ENCODE measurements at regions not wholly inside any gene's neighbourhood (a gene's known extent, or its start where the extent isn't known, plus 50 kb on each side); places are given as distances from the start of the nearest gene placed in this dataset.

DNA sequence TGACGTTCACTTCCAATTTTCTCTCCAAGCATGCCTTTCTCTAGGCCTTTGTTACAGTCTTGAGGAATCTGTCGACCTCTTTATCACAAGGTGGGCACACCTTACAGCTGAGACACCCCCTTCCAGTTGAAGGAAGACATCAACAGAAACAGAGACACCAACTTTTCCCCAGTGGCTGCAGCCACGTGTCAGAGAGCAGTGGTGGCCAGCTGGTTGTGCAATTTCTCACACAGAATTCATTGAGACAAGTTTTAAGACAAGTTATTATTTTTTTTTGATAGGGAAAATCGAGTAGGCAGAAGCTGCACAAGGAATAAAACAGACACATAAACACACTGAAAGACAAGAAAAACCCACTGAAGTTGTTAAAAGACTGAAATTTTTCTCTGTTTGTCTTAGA, 436.7 kb upstream of the MDFIC2 start:
- Mint-ChIP-seq H3K4me3 (no peak overlapping the region), H3K9me3 (no peaks in the 10 kb centered on the region), H3K27me3 (ENCODE audit: low read depth, poor library complexity) (peaks cover 6% of the 10 kb centered on the region), H3K27ac (peak overlapping the region; percentile 38), H3K36me3 (ENCODE audit: low read depth) (no peaks in the 10 kb centered on the region), H3K4me1 (peaks cover 4% of the 10 kb centered on the region)
- DNase-seq = no peak
- TF ChIP-seq, protein P1, sequence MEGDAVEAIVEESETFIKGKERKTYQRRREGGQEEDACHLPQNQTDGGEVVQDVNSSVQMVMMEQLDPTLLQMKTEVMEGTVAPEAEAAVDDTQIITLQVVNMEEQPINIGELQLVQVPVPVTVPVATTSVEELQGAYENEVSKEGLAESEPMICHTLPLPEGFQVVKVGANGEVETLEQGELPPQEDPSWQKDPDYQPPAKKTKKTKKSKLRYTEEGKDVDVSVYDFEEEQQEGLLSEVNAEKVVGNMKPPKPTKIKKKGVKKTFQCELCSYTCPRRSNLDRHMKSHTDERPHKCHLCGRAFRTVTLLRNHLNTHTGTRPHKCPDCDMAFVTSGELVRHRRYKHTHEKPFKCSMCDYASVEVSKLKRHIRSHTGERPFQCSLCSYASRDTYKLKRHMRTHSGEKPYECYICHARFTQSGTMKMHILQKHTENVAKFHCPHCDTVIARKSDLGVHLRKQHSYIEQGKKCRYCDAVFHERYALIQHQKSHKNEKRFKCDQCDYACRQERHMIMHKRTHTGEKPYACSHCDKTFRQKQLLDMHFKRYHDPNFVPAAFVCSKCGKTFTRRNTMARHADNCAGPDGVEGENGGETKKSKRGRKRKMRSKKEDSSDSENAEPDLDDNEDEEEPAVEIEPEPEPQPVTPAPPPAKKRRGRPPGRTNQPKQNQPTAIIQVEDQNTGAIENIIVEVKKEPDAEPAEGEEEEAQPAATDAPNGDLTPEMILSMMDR (IDR thresholded peaks at IDR 0.05) = no peak

DNA sequence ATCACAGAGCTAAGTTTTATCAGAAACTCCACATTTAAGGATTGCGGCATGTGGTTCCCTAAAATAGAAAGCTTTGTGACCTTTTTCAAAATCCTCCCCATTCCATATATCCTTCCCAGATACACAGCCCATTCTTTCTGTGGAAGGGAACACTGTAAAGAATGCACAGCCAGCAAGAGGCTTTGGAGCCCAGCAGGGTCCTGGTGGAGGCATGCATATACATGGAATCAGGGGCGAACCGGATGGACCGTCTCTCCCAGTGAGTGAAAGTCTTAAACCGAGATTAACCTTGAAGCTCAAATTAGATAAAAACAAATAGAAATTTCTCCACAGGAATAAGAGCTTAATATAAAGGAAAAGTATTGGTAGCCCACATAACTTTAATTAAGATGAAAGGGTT, 436.2 kb upstream of the MDFIC2 start:
- Mint-ChIP-seq H3K4me3 (no peak overlapping the region), H3K36me3 (ENCODE audit: low read depth) (no peaks in the 10 kb centered on the region), H3K27ac (no peak overlapping the region), H3K27me3 (ENCODE audit: low read depth, poor library complexity) (peaks cover 6% of the 10 kb centered on the region), H3K9me3 (no peaks in the 10 kb centered on the region), H3K4me1 (peaks cover 2% of the 10 kb centered on the region)
- TF ChIP-seq, protein P1 (IDR thresholded peaks at IDR 0.05) = no peak
- no peak for DNase-seq

DNA sequence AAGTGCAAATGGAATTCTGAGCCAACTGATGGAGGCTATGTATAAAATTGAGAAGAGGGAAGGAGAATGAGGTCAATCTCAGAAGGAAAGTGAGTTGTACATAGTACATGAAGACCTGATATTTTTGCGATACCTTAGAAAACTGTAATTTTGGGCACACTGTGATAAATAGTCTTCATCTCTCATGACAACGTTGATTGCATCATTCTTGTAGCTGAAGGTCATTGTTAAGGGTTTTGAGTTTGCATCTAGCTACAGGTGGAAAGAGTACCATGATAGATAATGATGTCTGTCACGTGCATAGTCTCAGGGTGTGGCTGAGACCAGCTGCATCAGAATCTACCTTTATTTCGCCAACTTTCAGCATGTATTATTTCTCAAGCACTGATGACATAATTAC, 435.4 kb upstream of the MDFIC2 start:
- TF ChIP-seq, protein P1 (IDR thresholded peaks at IDR 0.05) = no peak
- no peaks in the 10 kb centered on the region for H3K4me1 Mint-ChIP-seq
- H3K4me3 Mint-ChIP-seq = no peak overlapping the region
- DNase-seq = no peak
- H3K27me3 Mint-ChIP-seq (ENCODE audit: low read depth, poor library complexity) = peaks cover 6% of the 10 kb centered on the region
- no peaks in the 10 kb centered on the region for H3K36me3 Mint-ChIP-seq (ENCODE audit: low read depth)
- H3K9me3 Mint-ChIP-seq = no peaks in the 10 kb centered on the region
- H3K27ac Mint-ChIP-seq = no peak overlapping the region

DNA sequence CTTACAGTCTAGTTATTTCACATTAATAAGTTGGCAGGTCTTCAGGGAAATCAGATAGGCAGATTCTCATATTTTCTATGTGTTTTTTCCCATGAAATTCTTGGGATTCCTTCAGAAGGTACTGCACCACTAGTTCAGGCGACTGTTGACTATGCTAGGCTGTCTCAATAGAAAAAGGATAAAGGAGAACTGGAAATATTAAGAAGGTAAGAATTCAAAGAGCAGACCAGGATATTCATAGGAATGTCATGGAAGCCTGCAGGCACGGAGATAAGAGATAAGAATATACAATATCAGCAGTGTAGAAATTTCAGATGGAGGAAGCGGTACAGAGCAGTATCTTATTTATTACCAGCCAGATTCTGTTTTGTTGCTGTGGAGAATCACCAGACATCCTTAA, 432.1 kb upstream of the MDFIC2 start:
- Mint-ChIP-seq H3K27me3 (ENCODE audit: low read depth, poor library complexity) (peaks cover 6% of the 10 kb centered on the region), H3K4me1 (peaks cover 6% of the 10 kb centered on the region), H3K4me3 (no peak overlapping the region), H3K27ac (no peak overlapping the region), H3K9me3 (no peaks in the 10 kb centered on the region), H3K36me3 (ENCODE audit: low read depth) (no peaks in the 10 kb centered on the region)
- no peak for DNase-seq
- TF ChIP-seq, protein P1 (IDR thresholded peaks at IDR 0.05) = no peak

DNA sequence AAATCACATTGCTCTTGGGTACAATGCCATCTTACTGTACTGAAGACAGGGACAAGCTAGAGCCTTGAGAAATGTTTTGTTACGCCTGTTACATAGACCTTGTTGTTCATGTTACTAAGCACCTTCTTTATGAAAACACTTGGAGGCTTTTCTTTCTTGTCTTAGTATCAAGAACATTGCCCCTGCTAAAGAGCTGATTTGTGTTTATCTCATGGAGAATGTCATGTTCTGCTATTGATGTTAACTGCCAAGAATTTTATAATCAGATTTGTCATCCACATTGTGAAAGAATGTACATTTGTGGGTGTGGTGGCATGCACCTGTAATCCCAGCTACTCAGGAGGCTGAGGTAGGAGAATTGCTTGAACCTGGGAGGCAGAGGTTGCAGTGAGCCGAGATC, 431.3 kb upstream of the MDFIC2 start:
- no peak overlapping the region for H3K4me3 Mint-ChIP-seq
- H3K4me1 Mint-ChIP-seq = peaks cover 6% of the 10 kb centered on the region
- TF ChIP-seq, protein P1 (IDR thresholded peaks at IDR 0.05) = no peak
- no peaks in the 10 kb centered on the region for H3K9me3 Mint-ChIP-seq
- DNase-seq = no peak
- H3K36me3 Mint-ChIP-seq (ENCODE audit: low read depth) = no peaks in the 10 kb centered on the region
- no peak overlapping the region for H3K27ac Mint-ChIP-seq
- H3K27me3 Mint-ChIP-seq (ENCODE audit: low read depth, poor library complexity) = peaks cover 2% of the 10 kb centered on the region

DNA sequence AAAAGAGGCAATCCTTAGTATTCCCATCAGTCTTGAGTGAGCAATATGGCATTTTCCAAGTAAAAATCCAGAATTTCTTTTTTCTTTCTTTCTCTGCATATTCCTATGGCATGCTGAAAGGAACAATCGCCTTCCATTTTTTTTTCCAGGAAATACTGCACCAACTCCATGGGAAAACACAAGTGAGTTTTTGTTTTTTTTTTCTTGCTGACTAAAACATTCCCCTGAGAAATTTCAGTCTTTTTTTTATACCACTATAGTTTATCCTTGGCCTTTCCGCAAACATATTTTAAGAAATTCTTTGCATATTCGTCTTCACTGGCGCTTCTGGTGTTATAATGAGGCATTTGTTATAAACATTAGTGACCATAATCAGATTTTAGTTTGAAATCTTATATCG, 429.6 kb upstream of the MDFIC2 start:
- no peak overlapping the region for H3K4me3 Mint-ChIP-seq
- TF ChIP-seq, protein P1 (IDR thresholded peaks at IDR 0.05) = no peak
- H3K4me1 Mint-ChIP-seq = peaks cover 12% of the 10 kb centered on the region
- peaks cover 2% of the 10 kb centered on the region for H3K27me3 Mint-ChIP-seq (ENCODE audit: low read depth, poor library complexity)
- no peak overlapping the region for H3K27ac Mint-ChIP-seq
- no peaks in the 10 kb centered on the region for H3K9me3 Mint-ChIP-seq
- H3K36me3 Mint-ChIP-seq (ENCODE audit: low read depth) = no peaks in the 10 kb centered on the region
- DNase-seq = no peak
